ENCODE measurements at regions not wholly inside any gene's neighbourhood (a gene's known extent, or its start where the extent isn't known, plus 50 kb on each side); places are given as distances from the start of the nearest gene placed in this dataset.
"Not testable (repeated sequence)": the region's sequence is repeated elsewhere in the genome, so short reads cannot be mapped to it uniquely, and the experiment has no call there.

DNA sequence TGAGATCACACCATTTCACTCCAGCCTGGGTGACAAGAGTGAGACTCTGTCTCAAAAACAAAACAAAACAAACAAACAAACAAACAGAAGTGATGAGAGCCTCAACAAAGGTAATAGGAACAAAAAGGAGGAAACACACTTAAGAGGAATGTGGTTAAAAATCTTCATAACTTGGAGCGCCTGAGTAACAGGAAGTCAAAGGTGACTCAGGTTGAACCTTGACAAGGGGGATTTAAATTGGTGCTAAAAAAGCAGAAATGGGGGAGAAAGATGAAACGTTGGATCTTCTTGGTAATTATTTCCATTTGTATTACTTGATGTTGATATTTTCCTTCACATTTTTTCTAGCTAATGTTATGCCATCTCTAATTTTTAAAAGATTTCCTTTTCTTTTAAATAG lies 318.5 kb upstream of the TCF4 start:
- in situ Hi-C loops (cut with MboI; ENCODE audit: low pct_unique_long_range_greater_than_20kb, low sequenced_read_pairs, unreplicated experiment), result no loop called here
- DNase-seq (ENCODE audit: low spot score), result no peak
- TF ChIP-seq CTCF (IDR thresholded peaks at IDR 0.05; ENCODE audit: extremely low read depth, insufficient read depth, missing control alignments), result no peak

- no peak for TF ChIP-seq CTCF (IDR thresholded peaks at IDR 0.05; ENCODE audit: extremely low read depth, insufficient read depth, missing control alignments)
- in situ Hi-C loops (cut with MboI; ENCODE audit: low pct_unique_long_range_greater_than_20kb, low sequenced_read_pairs, unreplicated experiment), result no loop called here
- DNase-seq (ENCODE audit: low spot score), result no peak
These were observed 315.9 kb upstream of the TCF4 start for GRCh38 chr18:55903911-55904310.

DNA sequence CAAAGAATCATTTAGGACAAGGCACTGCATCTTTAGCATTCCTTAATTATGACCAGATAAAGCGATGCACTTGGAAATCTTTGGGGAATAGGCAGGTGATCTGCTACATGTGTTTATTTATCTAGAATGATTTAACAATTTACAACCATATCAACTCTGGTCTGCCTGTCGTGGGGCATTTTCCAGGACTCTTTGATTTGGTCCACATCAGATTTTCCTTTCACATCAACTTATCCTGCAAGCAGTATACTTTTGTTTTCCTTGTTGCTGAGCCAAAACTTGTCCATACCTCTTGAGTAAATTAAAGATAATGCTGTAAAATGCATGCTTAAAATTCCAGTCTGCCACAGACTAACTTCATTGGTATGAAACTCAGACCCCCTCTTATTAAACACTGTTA lies 312.4 kb upstream of the TCF4 start:
- no peak for TF ChIP-seq CTCF (IDR thresholded peaks at IDR 0.05; ENCODE audit: extremely low read depth, insufficient read depth, missing control alignments)
- DNase-seq (ENCODE audit: low spot score), result no peak
- in situ Hi-C loops (cut with MboI; ENCODE audit: low pct_unique_long_range_greater_than_20kb, low sequenced_read_pairs, unreplicated experiment), result no loop called here

DNA sequence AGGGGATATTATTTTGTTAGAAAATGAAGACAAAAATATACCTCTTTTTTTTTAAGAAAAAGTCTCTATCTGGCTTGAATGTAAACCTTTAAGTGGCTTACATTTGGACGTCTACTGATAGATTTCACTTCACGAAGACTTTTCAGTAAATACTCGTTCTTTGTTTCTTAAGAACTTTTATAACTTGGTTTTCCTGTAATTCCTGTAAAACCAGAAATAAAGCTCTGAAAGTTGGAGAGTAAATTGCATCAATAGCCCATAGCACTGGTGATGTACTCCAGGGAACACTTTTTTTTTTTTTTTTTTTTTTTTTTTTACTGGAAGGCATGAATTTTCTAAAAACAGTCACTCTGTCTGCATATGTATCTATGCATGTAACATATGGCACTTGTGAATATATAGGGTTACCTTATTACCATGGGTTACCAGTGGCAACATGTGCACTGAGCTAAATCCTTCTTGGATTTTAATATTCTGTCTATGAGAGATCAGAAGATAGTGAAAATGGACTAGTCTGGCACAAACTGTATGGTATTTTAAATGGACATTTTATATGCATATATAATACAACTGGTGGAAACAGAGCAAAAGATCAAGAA lies 309.2 kb upstream of the TCF4 start:
- DNase-seq (ENCODE audit: low spot score), result no peak
- TF ChIP-seq CTCF (IDR thresholded peaks at IDR 0.05; ENCODE audit: extremely low read depth, insufficient read depth, missing control alignments), result no peak
- in situ Hi-C loops (cut with MboI; ENCODE audit: low pct_unique_long_range_greater_than_20kb, low sequenced_read_pairs, unreplicated experiment), result no loop called here

GRCh38 chr18:55893948-55894347 lies 306.0 kb upstream of the TCF4 start:
- DNase-seq (ENCODE audit: low spot score), result no peak
- in situ Hi-C loops (cut with MboI; ENCODE audit: low pct_unique_long_range_greater_than_20kb, low sequenced_read_pairs, unreplicated experiment), result no loop called here
- no peak for TF ChIP-seq CTCF (IDR thresholded peaks at IDR 0.05; ENCODE audit: extremely low read depth, insufficient read depth, missing control alignments)

- DNase-seq (ENCODE audit: low spot score); in situ Hi-C loops (cut with MboI; ENCODE audit: low pct_unique_long_range_greater_than_20kb, low sequenced_read_pairs, unreplicated experiment): not testable (repeated sequence)
These were observed 305.1 kb upstream of the TCF4 start for GRCh38 chr18:55892862-55893813.

DNA sequence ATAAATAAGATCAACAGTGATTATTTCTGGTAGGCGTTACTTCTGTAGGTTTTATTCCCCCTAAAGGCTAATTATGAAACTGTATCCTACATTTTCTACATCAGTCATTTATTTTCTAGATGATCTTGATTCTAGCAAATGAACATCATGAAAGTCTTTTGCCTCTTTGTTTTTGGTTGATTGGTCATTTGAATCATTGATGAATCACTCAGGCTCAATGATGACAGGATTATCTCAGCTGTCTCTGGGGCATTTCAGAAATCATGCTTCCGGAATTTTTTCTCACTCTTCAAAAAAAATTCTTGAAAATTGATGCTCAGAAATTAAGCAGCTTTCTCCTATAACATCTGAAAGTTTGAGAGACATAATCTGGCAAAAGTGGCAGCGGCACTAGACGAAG lies 298.9 kb upstream of the TCF4 start:
- no peak for DNase-seq (ENCODE audit: low spot score)
- in situ Hi-C loops (cut with MboI; ENCODE audit: low pct_unique_long_range_greater_than_20kb, low sequenced_read_pairs, unreplicated experiment), result no loop called here
- TF ChIP-seq CTCF (IDR thresholded peaks at IDR 0.05; ENCODE audit: extremely low read depth, insufficient read depth, missing control alignments), result no peak
